HEK293T (cell line): ENCODE measurements at regions not wholly inside any gene's neighbourhood (a gene's known extent, or its start where the extent isn't known, plus 50 kb on each side); places are given as distances from the start of the nearest gene placed in this dataset.

Experiments used
- CTCF ChIA-PET: fragments of 350-600 bp; formaldehyde crosslinking; extraction: SDS; loops from one replicate; lab custom pipeline; 2021; ENCODE audit warnings: antibody characterized with exemption, inconsistent platforms; lab: Yijun Ruan, JAX
- POLR2A ChIA-PET: fragments of 350-600 bp; formaldehyde crosslinking; extraction: SDS; loops from one replicate; lab custom pipeline; 2020; ENCODE audit warnings: antibody characterized with exemption, inconsistent platforms; lab: Yijun Ruan, JAX
- DNase-seq: peaks from one replicate; pipeline ENCODE4 v3.0.0; 2012; ENCODE audit warnings: mixed read lengths; ENCODE audit errors: extremely low spot score
- ARNT ChIP-seq: fragments of 450-650 bp; IDR thresholded peaks from 2 replicates; pipeline ENCODE4 v1.6.1; 2017; ENCODE audit warnings: mild to moderate bottlenecking
- BHLHE40 ChIP-seq: fragments of 450-650 bp; IDR thresholded peaks from 2 replicates; pipeline ENCODE4 v1.6.1; 2016; ENCODE audit warnings: mild to moderate bottlenecking, moderate library complexity, borderline replicate concordance
- CTBP1 ChIP-seq: fragments of 450-650 bp; IDR thresholded peaks from 2 replicates; pipeline ENCODE4 v1.6.1; 2016; ENCODE audit warnings: borderline replicate concordance
- ELF4 ChIP-seq: fragments of 450-650 bp; IDR thresholded peaks from 2 replicates; pipeline ENCODE4 v1.6.1; 2017; ENCODE audit warnings: antibody characterized with exemption
- FOXA1 ChIP-seq: fragments of 450-650 bp; IDR thresholded peaks from 2 replicates; pipeline ENCODE4 v1.6.1; 2016; ENCODE audit warnings: mild to moderate bottlenecking
- FOXK2 ChIP-seq: fragments of 450-650 bp; IDR thresholded peaks from 2 replicates; pipeline ENCODE4 v1.6.1; 2016; ENCODE audit warnings: mild to moderate bottlenecking
- FOXM1 ChIP-seq: fragments of 450-650 bp; IDR thresholded peaks from 2 replicates; pipeline ENCODE4 v1.6.1; 2017; ENCODE audit warnings: mild to moderate bottlenecking, borderline replicate concordance
- HDGF ChIP-seq: fragments of 450-650 bp; IDR thresholded peaks from 2 replicates; pipeline ENCODE4 v1.6.1; 2017; ENCODE audit warnings: antibody characterized with exemption, borderline replicate concordance
- L3MBTL2 ChIP-seq: fragments of 450-650 bp; conservative IDR thresholded peaks from 2 replicates; pipeline ENCODE4 v1.6.1; 2016; ENCODE audit warnings: mild to moderate bottlenecking
- LEF1 ChIP-seq: fragments of 450-650 bp; IDR thresholded peaks from 2 replicates; pipeline ENCODE4 v1.6.1; 2017; ENCODE audit warnings: mild to moderate bottlenecking, borderline replicate concordance
- NFRKB ChIP-seq: fragments of 450-650 bp; IDR thresholded peaks from 2 replicates; pipeline ENCODE4 v1.6.1; 2016; ENCODE audit warnings: mild to moderate bottlenecking, moderate library complexity
- PKNOX1 ChIP-seq: fragments of 450-650 bp; IDR thresholded peaks from 2 replicates; pipeline ENCODE4 v1.6.1; 2016
- SP1 ChIP-seq: fragments of 450-650 bp; IDR thresholded peaks from 2 replicates; pipeline ENCODE4 v1.6.1; 2017
- SUZ12 ChIP-seq: fragments of 450-650 bp; IDR thresholded peaks from 2 replicates; pipeline ENCODE4 v1.6.1; 2016; ENCODE audit warnings: mild to moderate bottlenecking
- TARDBP ChIP-seq: fragments of 450-650 bp; IDR thresholded peaks from 2 replicates; pipeline ENCODE4 v1.6.1; 2016
- ZNF384 ChIP-seq: fragments of 450-650 bp; IDR thresholded peaks from 2 replicates; pipeline ENCODE4 v1.6.1; 2016

- ChIA-PET POLR2A (no interaction called here), CTCF (no interaction called here)
- TF ChIP-seq ELF4 = no peak
- no peak for DNase-seq
Observed at GRCh38 chr5:132130918-132131715, 57.5 kb downstream of the CSF2 start.

DNA sequence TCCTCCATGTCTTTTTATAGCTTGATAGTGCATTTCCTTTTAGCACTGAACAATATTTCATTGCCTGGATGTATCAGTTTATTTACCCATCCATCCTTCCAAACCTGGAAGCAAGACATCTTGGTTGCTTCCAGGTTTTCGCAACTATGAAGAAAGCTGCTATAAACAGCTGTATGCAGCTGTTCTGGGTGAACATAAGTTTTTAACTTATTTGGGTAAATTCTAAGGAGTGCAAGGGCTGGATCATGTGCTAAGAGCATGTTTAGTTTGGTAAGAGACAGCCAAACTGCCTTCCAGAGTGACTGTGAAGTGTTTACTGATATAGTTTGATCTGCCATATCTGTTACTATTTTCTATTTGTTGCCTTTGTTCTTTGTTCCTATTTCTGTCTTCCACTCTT lies 58.5 kb downstream of the CSF2 start:
- CTCF ChIA-PET = no interaction called here
- POLR2A ChIA-PET = no interaction called here
- TF ChIP-seq TARDBP (no peak), LEF1 (no peak), ARNT (no peak), SUZ12 (no peak), HDGF (no peak), CTBP1 (no peak), FOXM1 (no peak), FOXK2 (no peak), FOXA1 (no peak), ZNF384 (no peak), L3MBTL2 (no peak), NFRKB (no peak), PKNOX1 (no peak), BHLHE40 (no peak), ELF4 (no peak), SP1 (no peak)

DNA sequence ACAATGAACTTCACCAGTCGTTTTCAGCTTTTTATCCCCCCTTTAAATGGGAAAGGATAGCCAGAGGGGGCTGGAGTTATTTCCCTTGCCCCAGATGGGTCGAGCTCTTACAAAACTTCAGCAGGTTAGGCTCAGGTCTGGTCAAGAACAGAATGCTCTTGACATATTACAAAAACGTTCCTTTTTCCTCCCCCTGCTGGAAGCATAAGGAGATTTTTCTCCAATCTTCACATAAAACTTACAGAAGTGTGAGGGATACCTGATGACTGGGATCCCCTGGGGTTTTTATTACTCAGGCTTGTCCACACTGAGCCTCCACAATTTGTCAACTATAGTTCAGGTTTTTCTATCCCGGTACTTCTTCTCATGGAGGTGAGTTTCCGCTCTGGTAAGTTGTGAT lies 60.8 kb downstream of the CSF2 start:
- ChIA-PET POLR2A (no interaction called here), CTCF (no interaction called here)
- no peak for TF ChIP-seq CTBP1
- TF ChIP-seq SP1 = no peak
- TF ChIP-seq NFRKB = no peak
- no peak for TF ChIP-seq HDGF
- TF ChIP-seq FOXK2 = no peak
- TF ChIP-seq TARDBP = no peak
- no peak for TF ChIP-seq ZNF384
- no peak for TF ChIP-seq FOXM1
- DNase-seq = peak; percentile 20

More for the DNA sequence above, 58.5 kb downstream of the CSF2 start:
- DNase-seq = no peak

DNA sequence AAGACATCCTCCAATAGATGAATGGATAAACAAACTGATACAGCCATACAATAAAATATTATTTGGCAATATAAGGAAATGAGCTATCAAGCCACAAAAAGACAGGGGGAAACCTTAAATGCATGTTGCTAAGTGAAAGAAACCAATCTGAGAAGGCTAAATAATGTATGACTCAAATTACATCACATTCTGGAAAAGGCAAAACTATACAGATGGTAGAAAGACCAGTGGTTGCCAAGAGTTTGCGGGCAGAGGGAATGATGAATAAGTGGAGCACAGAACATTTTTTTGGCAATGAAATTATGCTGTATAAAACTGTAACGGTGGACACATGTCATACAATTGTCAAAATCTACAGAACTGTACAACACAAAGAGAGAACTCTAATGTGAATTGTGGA lies 63.3 kb downstream of the CSF2 start:
- no peak for DNase-seq
- ChIA-PET CTCF (no interaction called here), POLR2A (no interaction called here)
- TF ChIP-seq ELF4 = no peak
- no peak for TF ChIP-seq TARDBP
- TF ChIP-seq L3MBTL2 = no peak
- no peak for TF ChIP-seq SUZ12
- TF ChIP-seq BHLHE40 = no peak
- no peak for TF ChIP-seq CTBP1
- TF ChIP-seq SP1 = no peak
- no peak for TF ChIP-seq FOXM1
- TF ChIP-seq LEF1 = no peak
- no peak for TF ChIP-seq ARNT
- TF ChIP-seq FOXA1 = no peak
- TF ChIP-seq PKNOX1 = no peak
- no peak for TF ChIP-seq FOXK2
- TF ChIP-seq HDGF = no peak
- no peak for TF ChIP-seq NFRKB
- TF ChIP-seq ZNF384 = no peak

DNA sequence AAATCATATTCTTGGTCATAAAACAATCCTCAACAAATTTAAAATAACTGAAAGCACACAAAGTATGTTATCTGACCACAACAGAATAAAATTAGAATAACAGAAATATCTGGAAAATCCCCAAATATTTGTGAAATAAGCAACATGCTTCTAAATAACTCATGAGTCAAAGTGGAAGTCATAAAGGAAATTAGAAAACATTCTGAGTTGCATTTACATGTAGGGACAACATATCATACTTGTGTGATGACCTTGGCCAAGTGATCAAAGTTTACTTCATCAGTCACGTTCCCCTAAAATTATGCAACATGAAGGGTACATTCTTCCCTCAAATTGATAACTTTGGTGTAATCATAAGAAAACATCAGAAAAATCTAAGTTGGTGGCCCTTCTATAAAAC lies 64.7 kb downstream of the CSF2 start:
- CTCF ChIA-PET = no interaction called here
- POLR2A ChIA-PET = no interaction called here
- DNase-seq = no peak
- TF ChIP-seq SUZ12 (no peak), NFRKB (no peak), FOXM1 (no peak), FOXK2 (no peak), LEF1 (no peak), TARDBP (no peak), CTBP1 (no peak), FOXA1 (no peak), ARNT (no peak), BHLHE40 (no peak), PKNOX1 (no peak), ELF4 (no peak), L3MBTL2 (no peak)
